ENCODE measurements at regions not wholly inside any gene's neighbourhood (a gene's known extent, or its start where the extent isn't known, plus 50 kb on each side); places are given as distances from the start of the nearest gene placed in this dataset.

- DNase-seq (ENCODE audit: low read depth in 2 of 2, low spot score in 1 of 2): no peak
Measured at GRCh38 chr10:9789996-9790395, 1227.7 kb upstream of the CELF2 start.

- DNase-seq (ENCODE audit: low read depth in 2 of 2, low spot score in 1 of 2): no peak
Measured at GRCh38 chr10:9792181-9792580, 1225.5 kb upstream of the CELF2 start.

GRCh38 chr10:9796564-9796963 is 1221.1 kb upstream of the CELF2 start:
- no peak for DNase-seq (ENCODE audit: low read depth in 2 of 2, low spot score in 1 of 2)

GRCh38 chr10:9800011-9800410 is 1217.7 kb upstream of the CELF2 start:
- no peak for DNase-seq (ENCODE audit: low read depth in 2 of 2, low spot score in 1 of 2)

GRCh38 chr10:9800571-9800970 is 1217.1 kb upstream of the CELF2 start:
- no peak for DNase-seq (ENCODE audit: low read depth in 2 of 2, low spot score in 1 of 2)

- DNase-seq (ENCODE audit: low read depth in 2 of 2, low spot score in 1 of 2): no peak
Measured at GRCh38 chr10:9807846-9808245, 1209.8 kb upstream of the CELF2 start.

GRCh38 chr10:9811601-9812000 is 1206.1 kb upstream of the CELF2 start:
- DNase-seq (ENCODE audit: low read depth in 2 of 2, low spot score in 1 of 2): no peak

GRCh38 chr10:9814285-9814864 is 1203.3 kb upstream of the CELF2 start:
- DNase-seq (ENCODE audit: low read depth in 2 of 2, low spot score in 1 of 2): no peak

- peak in 1 of 2 donors; percentile 0 for DNase-seq (ENCODE audit: low read depth in 2 of 2, low spot score in 1 of 2)
Measured at GRCh38 chr10:9819756-9820494, 1197.7 kb upstream of the CELF2 start.

- no peak for DNase-seq (ENCODE audit: low read depth in 2 of 2, low spot score in 1 of 2)
Measured at GRCh38 chr10:9823268-9823930, 1194.3 kb upstream of the CELF2 start.

GRCh38 chr10:9824631-9825071 is 1193.0 kb upstream of the CELF2 start:
- DNase-seq (ENCODE audit: low read depth in 2 of 2, low spot score in 1 of 2): no peak

GRCh38 chr10:9825491-9826018 is 1192.1 kb upstream of the CELF2 start:
- DNase-seq (ENCODE audit: low read depth in 2 of 2, low spot score in 1 of 2): no peak

- no peak for DNase-seq (ENCODE audit: low read depth in 2 of 2, low spot score in 1 of 2)
Measured at GRCh38 chr10:9828110-9828509, 1189.6 kb upstream of the CELF2 start.

- DNase-seq (ENCODE audit: low read depth in 2 of 2, low spot score in 1 of 2): no peak
Measured at GRCh38 chr10:9833942-9834341, 1183.7 kb upstream of the CELF2 start.

GRCh38 chr10:9834434-9834833 is 1183.2 kb upstream of the CELF2 start:
- DNase-seq (ENCODE audit: low read depth in 2 of 2, low spot score in 1 of 2): no peak

GRCh38 chr10:9845075-9845474 is 1172.6 kb upstream of the CELF2 start:
- no peak for DNase-seq (ENCODE audit: low read depth in 2 of 2, low spot score in 1 of 2)

GRCh38 chr10:9848278-9848677 is 1169.4 kb upstream of the CELF2 start:
- no peak for DNase-seq (ENCODE audit: low read depth in 2 of 2, low spot score in 1 of 2)

GRCh38 chr10:9848981-9849380 is 1168.7 kb upstream of the CELF2 start:
- DNase-seq (ENCODE audit: low read depth in 2 of 2, low spot score in 1 of 2): no peak

GRCh38 chr10:9850415-9850814 is 1167.3 kb upstream of the CELF2 start:
- DNase-seq (ENCODE audit: low read depth in 2 of 2, low spot score in 1 of 2): no peak

GRCh38 chr10:9851808-9852207 is 1165.9 kb upstream of the CELF2 start:
- no peak for DNase-seq (ENCODE audit: low read depth in 2 of 2, low spot score in 1 of 2)

GRCh38 chr10:9853405-9854355 is 1164.0 kb upstream of the CELF2 start:
- DNase-seq (ENCODE audit: low read depth in 2 of 2, low spot score in 1 of 2): no peak
